Progenitor cell of endocrine pancreas (in vitro differentiated cells): ENCODE measurements at regions not wholly inside any gene's neighbourhood (a gene's known extent, or its start where the extent isn't known, plus 50 kb on each side); places are given as distances from the start of the nearest gene placed in this dataset.

Experiments used
- DNase-seq: peaks from one replicate; pipeline ENCODE4 v3.0.0; 2021; ENCODE audit warnings: low spot score; ENCODE audit not compliant: unreplicated experiment
- H3K27ac Mint-ChIP-seq: 2 replicates; pipeline ENCODE4 v1.8.0; 2021; ENCODE audit warnings: mild to moderate bottlenecking, moderate library complexity, mixed read lengths
- H3K27me3 Mint-ChIP-seq: 2 replicates; pipeline ENCODE4 v1.8.0; 2021; ENCODE audit warnings: mixed read lengths
- H3K36me3 Mint-ChIP-seq: 2 replicates; pipeline ENCODE4 v1.8.0; 2022; ENCODE audit warnings: mixed read lengths; ENCODE audit not compliant: insufficient read depth
- H3K4me1 Mint-ChIP-seq: 2 replicates; pipeline ENCODE4 v1.8.0; 2021; ENCODE audit warnings: low read depth, mixed read lengths
- H3K4me3 Mint-ChIP-seq: 2 replicates; pipeline ENCODE4 v1.8.0; 2021; ENCODE audit warnings: low read depth, mild to moderate bottlenecking, moderate library complexity, mixed read lengths
- H3K9me3 Mint-ChIP-seq: 2 replicates; pipeline ENCODE4 v1.8.0; 2021; ENCODE audit warnings: low read depth, mixed read lengths
- TF ChIP-seq, protein P1 (sequence below): fragments of 200-600 bp; sonication (generic); IDR thresholded peaks from one replicate; pipeline ENCODE4 v1.5.0; 2021; ENCODE audit warnings: antibody characterized with exemption, mild to moderate bottlenecking; ENCODE audit not compliant: unreplicated experiment

DNA sequence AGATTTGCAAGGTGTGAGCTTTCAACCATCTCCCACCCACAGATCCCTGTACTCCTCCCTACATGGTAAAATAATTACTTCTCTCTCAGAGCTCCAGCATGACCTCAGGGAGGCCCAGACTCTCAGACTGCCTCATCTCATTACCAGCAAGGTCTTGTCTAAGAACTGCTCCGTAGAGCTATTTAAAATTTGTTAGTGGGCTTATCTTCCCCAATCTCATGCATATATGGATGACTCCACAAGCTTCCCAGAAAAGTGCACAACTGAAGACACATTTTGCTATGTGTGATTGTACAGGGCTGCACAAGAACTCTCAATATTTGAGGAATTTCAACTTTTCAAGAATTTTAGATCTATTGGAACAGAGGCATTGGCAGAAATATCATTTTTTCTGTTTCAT is 230.3 kb downstream of the CSNK2A3 start:
- H3K27me3 Mint-ChIP-seq: no peaks in the 10 kb centered on the region
- no peak for DNase-seq
- H3K4me1 Mint-ChIP-seq: peaks cover 17% of the 10 kb centered on the region
- H3K27ac Mint-ChIP-seq: no peak overlapping the region
- no peak overlapping the region for H3K4me3 Mint-ChIP-seq
- H3K36me3 Mint-ChIP-seq: no peaks in the 10 kb centered on the region
- TF ChIP-seq, protein P1, sequence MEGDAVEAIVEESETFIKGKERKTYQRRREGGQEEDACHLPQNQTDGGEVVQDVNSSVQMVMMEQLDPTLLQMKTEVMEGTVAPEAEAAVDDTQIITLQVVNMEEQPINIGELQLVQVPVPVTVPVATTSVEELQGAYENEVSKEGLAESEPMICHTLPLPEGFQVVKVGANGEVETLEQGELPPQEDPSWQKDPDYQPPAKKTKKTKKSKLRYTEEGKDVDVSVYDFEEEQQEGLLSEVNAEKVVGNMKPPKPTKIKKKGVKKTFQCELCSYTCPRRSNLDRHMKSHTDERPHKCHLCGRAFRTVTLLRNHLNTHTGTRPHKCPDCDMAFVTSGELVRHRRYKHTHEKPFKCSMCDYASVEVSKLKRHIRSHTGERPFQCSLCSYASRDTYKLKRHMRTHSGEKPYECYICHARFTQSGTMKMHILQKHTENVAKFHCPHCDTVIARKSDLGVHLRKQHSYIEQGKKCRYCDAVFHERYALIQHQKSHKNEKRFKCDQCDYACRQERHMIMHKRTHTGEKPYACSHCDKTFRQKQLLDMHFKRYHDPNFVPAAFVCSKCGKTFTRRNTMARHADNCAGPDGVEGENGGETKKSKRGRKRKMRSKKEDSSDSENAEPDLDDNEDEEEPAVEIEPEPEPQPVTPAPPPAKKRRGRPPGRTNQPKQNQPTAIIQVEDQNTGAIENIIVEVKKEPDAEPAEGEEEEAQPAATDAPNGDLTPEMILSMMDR: no peak
- H3K9me3 Mint-ChIP-seq: peaks cover 8% of the 10 kb centered on the region

DNA sequence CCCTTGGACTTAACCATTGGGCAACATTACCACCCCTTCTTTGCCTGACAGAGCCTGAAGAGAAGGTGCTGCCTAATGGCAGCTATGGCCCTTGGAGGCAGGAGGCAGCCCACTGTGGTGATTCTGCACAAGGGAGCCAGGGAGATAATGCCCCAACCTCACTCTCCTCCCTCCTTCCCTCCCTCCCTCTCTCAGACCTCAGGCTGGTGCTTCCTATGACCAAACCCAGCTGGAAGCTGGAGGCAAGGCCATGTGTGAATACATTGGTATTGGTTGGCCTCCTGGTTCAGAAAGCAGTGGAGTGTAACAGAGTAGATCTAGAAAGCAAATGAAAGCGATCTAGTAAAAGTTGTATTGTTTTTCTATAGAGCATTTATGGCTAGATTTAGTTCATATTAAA is 233.1 kb downstream of the CSNK2A3 start:
- H3K27me3 Mint-ChIP-seq: no peaks in the 10 kb centered on the region
- H3K9me3 Mint-ChIP-seq: peaks cover 4% of the 10 kb centered on the region
- H3K27ac Mint-ChIP-seq: no peak overlapping the region
- peaks cover 2% of the 10 kb centered on the region for H3K36me3 Mint-ChIP-seq
- peaks cover 4% of the 10 kb centered on the region for H3K4me1 Mint-ChIP-seq
- H3K4me3 Mint-ChIP-seq: no peak overlapping the region
- TF ChIP-seq, protein P1: no peak
- no peak for DNase-seq

DNA sequence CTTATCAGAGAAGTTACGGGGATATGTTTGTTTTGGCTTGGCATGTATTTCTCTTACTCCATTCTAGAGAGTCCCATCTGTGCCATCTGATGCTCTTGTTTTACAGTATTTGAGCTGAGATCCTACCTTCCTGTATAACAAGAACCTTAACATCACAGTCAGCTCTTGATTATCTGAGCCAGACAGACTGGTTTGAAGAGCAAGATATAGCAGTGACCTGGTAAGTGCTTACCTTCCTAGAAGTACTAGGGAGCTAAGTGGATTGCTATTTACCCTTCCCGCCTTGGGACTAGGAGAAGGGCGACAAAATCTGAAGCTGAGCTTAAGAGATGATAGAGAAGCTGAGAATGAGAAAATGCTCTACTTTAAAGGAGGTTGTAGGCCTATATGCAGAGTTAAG is 235.3 kb downstream of the CSNK2A3 start:
- H3K4me1 Mint-ChIP-seq: peaks cover 2% of the 10 kb centered on the region
- peaks cover 2% of the 10 kb centered on the region for H3K36me3 Mint-ChIP-seq
- H3K27ac Mint-ChIP-seq: no peak overlapping the region
- no peak overlapping the region for H3K4me3 Mint-ChIP-seq
- H3K27me3 Mint-ChIP-seq: no peaks in the 10 kb centered on the region
- TF ChIP-seq, protein P1: no peak
- DNase-seq: no peak
- H3K9me3 Mint-ChIP-seq: peaks cover 10% of the 10 kb centered on the region

DNA sequence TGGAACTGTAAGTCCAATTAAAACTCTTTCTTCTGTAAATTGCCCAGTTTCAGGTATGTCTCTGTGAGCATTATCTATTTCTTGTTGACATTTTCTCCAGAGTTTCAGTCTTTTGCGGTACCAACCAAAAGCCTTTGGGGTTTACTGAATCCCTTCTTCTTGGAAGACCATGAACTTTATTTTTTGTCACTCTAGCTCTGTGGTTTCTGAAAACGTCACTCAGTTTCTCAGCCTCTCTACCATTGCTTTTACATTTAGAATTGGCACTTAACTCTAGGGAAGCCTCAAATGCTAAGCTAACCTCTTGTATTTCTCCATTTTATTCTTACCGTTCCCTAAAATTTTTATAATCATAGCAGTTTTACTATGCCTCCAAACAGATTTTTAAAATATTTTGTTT is 237.6 kb downstream of the CSNK2A3 start:
- H3K4me1 Mint-ChIP-seq: peaks cover 2% of the 10 kb centered on the region
- TF ChIP-seq, protein P1: no peak
- H3K27ac Mint-ChIP-seq: no peak overlapping the region
- no peak for DNase-seq
- H3K27me3 Mint-ChIP-seq: no peaks in the 10 kb centered on the region
- peaks cover 10% of the 10 kb centered on the region for H3K9me3 Mint-ChIP-seq
- H3K4me3 Mint-ChIP-seq: no peak overlapping the region
- peaks cover 2% of the 10 kb centered on the region for H3K36me3 Mint-ChIP-seq

DNA sequence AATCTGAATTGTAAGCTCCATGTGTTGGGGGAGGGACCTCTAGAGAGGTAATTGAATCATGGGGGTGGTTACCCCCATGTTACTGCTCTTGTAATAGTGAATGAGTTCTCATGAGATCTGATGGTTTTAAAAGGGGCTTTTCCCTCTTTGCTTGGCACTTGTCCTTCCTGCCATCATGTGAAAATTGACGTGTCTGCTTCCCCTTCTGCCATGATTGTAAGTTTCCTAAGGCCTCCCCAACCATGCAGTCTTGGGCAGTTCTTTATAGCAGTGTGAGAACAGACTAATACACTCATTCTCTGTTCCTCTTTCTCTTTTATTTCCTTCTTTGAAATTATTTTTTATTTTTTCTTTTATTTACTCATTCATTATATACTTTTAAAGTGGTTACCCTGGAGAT is 239.4 kb downstream of the CSNK2A3 start:
- no peak overlapping the region for H3K4me3 Mint-ChIP-seq
- H3K27ac Mint-ChIP-seq: no peak overlapping the region
- TF ChIP-seq, protein P1: no peak
- no peaks in the 10 kb centered on the region for H3K27me3 Mint-ChIP-seq
- peaks cover 2% of the 10 kb centered on the region for H3K36me3 Mint-ChIP-seq
- peaks cover 10% of the 10 kb centered on the region for H3K9me3 Mint-ChIP-seq
- DNase-seq: no peak
- H3K4me1 Mint-ChIP-seq: peaks cover 2% of the 10 kb centered on the region

DNA sequence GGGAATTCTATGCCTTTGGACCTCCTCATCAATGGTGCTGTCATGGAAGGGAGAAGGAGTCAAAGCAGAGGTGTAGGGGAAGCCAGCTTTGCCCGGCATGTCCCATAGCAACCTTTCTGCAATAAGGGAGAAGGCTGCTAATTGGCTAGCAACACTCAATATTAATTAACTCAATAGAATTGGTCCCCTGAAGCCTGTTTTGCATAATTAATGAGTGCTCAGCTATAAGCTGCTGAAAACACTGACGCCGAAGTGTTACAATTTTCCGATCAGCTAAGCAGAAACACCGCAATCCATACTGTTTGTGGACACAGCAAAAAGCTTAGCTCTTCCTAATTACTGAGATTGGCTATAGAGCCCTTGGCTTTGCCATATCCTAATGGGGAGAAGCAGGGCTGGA is 245.0 kb downstream of the CSNK2A3 start:
- TF ChIP-seq, protein P1: no peak

More for the DNA sequence above, 245.0 kb downstream of the CSNK2A3 start:
- Mint-ChIP-seq H3K36me3 (no peaks in the 10 kb centered on the region), H3K4me3 (no peak overlapping the region), H3K9me3 (no peaks in the 10 kb centered on the region), H3K27ac (no peak overlapping the region), H3K4me1 (peaks cover 2% of the 10 kb centered on the region), H3K27me3 (peaks cover 3% of the 10 kb centered on the region)
- no peak for DNase-seq
